Upper lobe of right lung (tissue), 1 donor: ENCODE measurements at regions not wholly inside any gene's neighbourhood (a gene's known extent, or its start where the extent isn't known, plus 50 kb on each side); places are given as distances from the start of the nearest gene placed in this dataset.

Experiments used
- ATAC-seq: fragments of 200-7000 bp; cut with Tn5 transposase; one replicate; pipeline ENCODE4 v1.9.1; 2020; ENCODE audit warnings: mild to moderate bottlenecking, moderate library complexity
- DNase-seq: peaks from one replicate; pipeline ENCODE4 v3.0.0-alpha.2; 2020
- H3K27ac ChIP-seq: fragments of 200-600 bp; one replicate; pipeline ENCODE4 v1.8.0; 2022
- H3K27me3 ChIP-seq: fragments of 200-600 bp; one replicate; pipeline ENCODE4 v1.8.0; 2022; ENCODE audit warnings: mild to moderate bottlenecking
- H3K36me3 ChIP-seq: fragments of 200-600 bp; one replicate; pipeline ENCODE4 v1.8.0; 2022
- H3K4me1 ChIP-seq: fragments of 200-600 bp; one replicate; pipeline ENCODE4 v1.8.0; 2022
- H3K4me3 ChIP-seq: fragments of 200-600 bp; one replicate; pipeline ENCODE4 v1.8.0; 2022; ENCODE audit warnings: mild to moderate bottlenecking
- H3K9me3 ChIP-seq: fragments of 200-600 bp; one replicate; pipeline ENCODE4 v1.8.0; 2022
- CTCF ChIP-seq: fragments of 200-600 bp; IDR thresholded peaks from one replicate; pipeline ENCODE4 v1.8.0; 2022; ENCODE audit warnings: antibody characterized with exemption
- intact Hi-C: fragments of 100-400 bp; cut with DNase I; formaldehyde crosslinking; loops from one replicate; pipeline ENCODE4 v1.11.0; 2022
- donor health status: DM: no; HTN: yes; CAD: no; lungs with severe emphysema.

DNA sequence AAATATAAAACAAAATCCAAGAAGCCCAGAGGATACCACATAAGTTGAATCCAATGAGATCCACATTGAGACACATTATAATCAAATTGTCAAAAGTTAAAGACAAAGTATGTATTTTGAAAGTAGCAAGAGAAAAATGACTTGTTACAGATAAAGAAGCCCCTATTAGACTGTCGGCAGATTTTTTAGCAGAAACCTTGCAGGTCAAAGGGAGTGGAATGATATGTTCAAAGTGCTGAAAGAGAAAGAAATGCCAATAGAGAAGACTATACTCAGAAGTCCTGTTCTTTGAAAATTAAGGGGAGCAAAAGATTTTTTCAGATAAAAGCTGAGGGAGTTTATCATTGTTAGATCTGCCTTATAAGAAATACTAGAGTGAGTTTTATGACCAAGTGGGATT is 148.9 kb upstream of the EPHA5 start:
- intact Hi-C loops, result no loop called here
- DNase-seq, result no peak
- peaks cover 5% of the 10 kb centered on the region for H3K9me3 ChIP-seq
- H3K36me3 ChIP-seq, result no peaks in the 10 kb centered on the region
- H3K27me3 ChIP-seq, result no peaks in the 10 kb centered on the region
- H3K4me3 ChIP-seq, result no peak overlapping the region
- no peak overlapping the region for H3K27ac ChIP-seq
- no peak for TF ChIP-seq CTCF
- no peaks in the 10 kb centered on the region for H3K4me1 ChIP-seq
- ATAC-seq, result no peak

DNA sequence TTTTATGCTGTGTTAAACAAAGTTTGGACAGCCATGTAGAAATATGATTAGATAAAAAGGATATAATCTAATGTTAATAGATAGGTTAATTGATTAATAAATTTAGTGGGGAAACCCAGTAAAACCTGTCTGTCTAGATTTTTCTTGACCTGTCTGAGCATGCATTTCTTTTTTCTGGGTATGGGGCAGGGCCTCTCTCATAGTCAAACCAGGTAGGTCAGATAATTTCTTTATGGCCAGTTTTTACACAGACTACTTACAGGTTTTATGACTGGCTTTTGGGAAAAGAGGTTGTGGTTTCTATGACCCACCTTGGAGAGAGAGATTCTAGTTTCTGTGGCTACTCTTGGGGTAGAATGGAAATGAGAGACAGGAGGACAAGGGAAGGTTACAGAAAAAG is 135.6 kb upstream of the EPHA5 start:
- no peak for TF ChIP-seq CTCF
- Histone ChIP-seq H3K36me3 (no peaks in the 10 kb centered on the region), H3K4me1 (no peaks in the 10 kb centered on the region), H3K4me3 (no peak overlapping the region), H3K27me3 (no peaks in the 10 kb centered on the region), H3K27ac (no peak overlapping the region), H3K9me3 (no peaks in the 10 kb centered on the region)
- ATAC-seq (no peak), DNase-seq (no peak)
- intact Hi-C loops, result no loop called here

- H3K36me3 ChIP-seq, result no peaks in the 10 kb centered on the region
- H3K9me3 ChIP-seq, result no peaks in the 10 kb centered on the region
- no peaks in the 10 kb centered on the region for H3K4me1 ChIP-seq
- H3K4me3 ChIP-seq, result no peak overlapping the region
- H3K27me3 ChIP-seq, result no peaks in the 10 kb centered on the region
- intact Hi-C loops, result no loop called here
- ATAC-seq, result no peak
- H3K27ac ChIP-seq, result no peak overlapping the region
- DNase-seq, result no peak
- TF ChIP-seq CTCF, result no peak
Measured at GRCh38 chr4:65799513-65799912, 129.2 kb upstream of the EPHA5 start.

DNA sequence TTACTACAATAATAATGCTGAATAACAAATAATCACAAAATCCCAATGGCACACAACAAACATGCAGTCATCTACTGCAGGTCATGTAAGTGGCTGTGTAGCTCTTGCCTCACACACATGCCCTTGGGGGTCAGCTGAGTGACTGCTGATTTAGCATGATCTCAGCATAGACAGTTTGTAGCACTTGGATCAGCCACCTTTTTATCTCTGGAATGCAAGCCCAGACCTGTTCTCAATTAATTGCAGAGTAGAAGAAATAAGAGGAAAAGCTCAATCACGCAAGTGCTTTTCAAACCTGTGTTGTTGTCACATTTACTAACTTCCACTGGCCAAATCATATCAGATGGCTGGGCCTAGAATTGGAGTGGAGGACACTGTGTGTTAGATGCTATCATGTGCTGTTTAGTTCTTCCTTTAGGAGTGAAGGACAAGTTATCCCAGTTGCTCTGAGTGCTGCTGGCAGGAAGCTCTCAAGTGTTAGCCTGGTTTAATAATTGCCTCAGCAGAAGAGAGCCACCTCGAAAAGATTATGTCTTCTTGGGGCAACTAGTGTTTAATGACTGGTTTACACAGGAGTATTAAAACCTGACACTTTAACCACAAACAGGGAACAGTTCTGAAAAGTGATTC is 128.3 kb upstream of the EPHA5 start:
- ATAC-seq (no peak), DNase-seq (no peak)
- TF ChIP-seq CTCF, result no peak
- intact Hi-C loops, result no loop called here
- Histone ChIP-seq H3K27me3 (no peaks in the 10 kb centered on the region), H3K36me3 (no peaks in the 10 kb centered on the region), H3K4me1 (no peaks in the 10 kb centered on the region), H3K4me3 (no peak overlapping the region), H3K27ac (no peak overlapping the region), H3K9me3 (no peaks in the 10 kb centered on the region)

DNA sequence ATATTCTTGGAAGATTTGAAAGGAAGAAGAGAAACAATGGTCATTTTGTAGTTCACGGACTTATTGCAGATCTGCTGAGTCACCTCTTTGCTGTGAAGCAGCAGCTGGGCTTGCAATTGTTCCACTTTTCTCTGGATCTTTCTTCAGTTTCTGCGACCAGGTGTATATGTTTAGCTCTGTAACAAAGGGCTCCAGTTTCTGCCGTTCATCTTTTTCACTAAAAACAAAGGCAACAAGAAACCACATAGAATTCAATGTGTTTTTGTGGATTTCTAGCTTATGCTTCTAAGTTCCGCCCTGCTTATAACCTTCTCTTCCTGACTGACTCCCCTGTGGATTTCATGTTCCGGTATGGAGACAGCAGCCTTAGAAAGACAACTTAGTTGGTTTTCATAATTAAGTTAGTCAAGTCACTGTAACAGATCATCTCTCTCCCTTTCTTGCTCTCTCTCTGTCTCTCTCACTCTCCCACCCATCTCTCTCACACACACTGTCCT is 121.6 kb upstream of the EPHA5 start:
- no peak for TF ChIP-seq CTCF
- no peak for ATAC-seq
- intact Hi-C loops, result no loop called here
- Histone ChIP-seq H3K4me1 (no peaks in the 10 kb centered on the region), H3K4me3 (no peak overlapping the region), H3K36me3 (no peaks in the 10 kb centered on the region), H3K9me3 (no peaks in the 10 kb centered on the region), H3K27ac (no peak overlapping the region), H3K27me3 (no peaks in the 10 kb centered on the region)
- DNase-seq, result no peak
